IgD-negative memory B cell (primary cell): ENCODE measurements at regions not wholly inside any gene's neighbourhood (a gene's known extent, or its start where the extent isn't known, plus 50 kb on each side); places are given as distances from the start of the nearest gene placed in this dataset.

Experiments
- H3K27ac Mint-ChIP-seq, 3 donors: one replicate each; pipeline ENCODE4 v1.8.0; 2020 to 2022; ENCODE audit warnings: mild to moderate bottlenecking in 3 of 3, mixed read lengths in 3 of 3, moderate library complexity in 1 of 3
- H3K27me3 Mint-ChIP-seq: one replicate; pipeline ENCODE4 v1.8.0; 2021; ENCODE audit warnings: mixed read lengths
- H3K36me3 Mint-ChIP-seq: one replicate; pipeline ENCODE4 v1.8.0; 2020; ENCODE audit warnings: mild to moderate bottlenecking, mixed read lengths
- H3K4me1 Mint-ChIP-seq, 3 donors: one replicate each; pipeline ENCODE4 v1.8.0; 2020 to 2022; ENCODE audit warnings: mixed read lengths in 3 of 3, mild to moderate bottlenecking in 1 of 3
- H3K4me3 Mint-ChIP-seq, 4 donors: one replicate each; pipeline ENCODE4 v1.8.0; 2020 to 2022; ENCODE audit warnings: mild to moderate bottlenecking in 4 of 4, mixed read lengths in 4 of 4, moderate library complexity in 3 of 4
- H3K9me3 Mint-ChIP-seq, 3 donors: one replicate each; pipeline ENCODE4 v1.8.0; 2020 to 2021; ENCODE audit warnings: mixed read lengths in 3 of 3, mild to moderate bottlenecking in 1 of 3

GRCh38 chr13:106398289-106398688 is 137.2 kb downstream of the EFNB2 start:
- Mint-ChIP-seq H3K27ac (no peak overlapping the region), H3K9me3 (peaks cover 0 to 2% (median 0%) of the 10 kb centered on the region in 3 donors), H3K4me3 (no peak overlapping the region), H3K27me3 (no peaks in the 10 kb centered on the region), H3K4me1 (no peaks in the 10 kb centered on the region), H3K36me3 (no peaks in the 10 kb centered on the region)

GRCh38 chr13:106393776-106394175 is 141.7 kb downstream of the EFNB2 start:
- no peaks in the 10 kb centered on the region for H3K36me3 Mint-ChIP-seq
- peaks cover 2% of the 10 kb centered on the region for H3K27me3 Mint-ChIP-seq
- peaks cover 0 to 2% (median 0%) of the 10 kb centered on the region in 3 donors for H3K9me3 Mint-ChIP-seq
- no peak overlapping the region for H3K4me3 Mint-ChIP-seq
- H3K27ac Mint-ChIP-seq: no peak overlapping the region
- no peaks in the 10 kb centered on the region for H3K4me1 Mint-ChIP-seq

DNA sequence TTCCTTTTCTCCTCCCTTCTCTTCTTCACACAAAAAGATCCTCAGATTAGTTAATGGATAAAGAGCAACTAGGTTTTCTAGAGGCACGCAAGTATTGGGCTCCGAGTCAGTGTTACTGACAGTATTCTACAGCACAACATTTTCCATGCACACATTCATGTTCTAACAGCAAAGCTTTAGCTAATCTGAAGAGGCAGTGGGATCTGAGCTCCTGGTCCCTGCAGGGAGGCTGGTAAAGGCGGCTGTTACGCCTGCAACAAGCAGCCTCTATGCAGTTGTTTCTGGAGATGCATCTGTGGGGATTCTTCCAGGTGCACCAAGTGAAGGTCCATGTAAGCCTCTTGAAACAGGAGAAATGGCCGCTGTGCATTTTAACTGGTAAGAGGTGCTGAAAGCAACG is 143.8 kb downstream of the EFNB2 start:
- no peak overlapping the region for H3K27ac Mint-ChIP-seq
- no peaks in the 10 kb centered on the region for H3K4me1 Mint-ChIP-seq
- H3K4me3 Mint-ChIP-seq: no peak overlapping the region
- no peaks in the 10 kb centered on the region for H3K36me3 Mint-ChIP-seq
- H3K9me3 Mint-ChIP-seq: peaks cover 0 to 2% (median 0%) of the 10 kb centered on the region in 3 donors
- H3K27me3 Mint-ChIP-seq: peaks cover 2% of the 10 kb centered on the region

DNA sequence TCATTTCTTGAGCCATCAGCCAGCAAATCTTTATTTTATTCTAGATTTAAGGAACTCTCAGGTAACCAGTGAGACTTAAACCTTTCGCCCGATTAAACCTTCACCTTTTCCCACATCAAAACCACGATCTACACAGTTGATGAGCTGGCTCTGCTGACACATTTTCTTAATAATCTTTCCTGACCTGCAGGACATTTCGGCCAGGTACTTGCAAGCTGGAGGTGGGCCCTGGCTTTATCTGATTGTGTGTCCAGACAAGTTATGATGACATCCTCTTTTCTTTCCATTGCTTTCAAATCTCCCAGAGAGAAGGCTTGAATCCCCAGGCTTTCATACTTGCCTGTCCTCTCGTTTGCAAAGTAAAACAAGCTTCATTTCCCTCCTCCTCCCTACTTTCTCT is 144.2 kb downstream of the EFNB2 start:
- Mint-ChIP-seq H3K4me3 (no peak overlapping the region), H3K27me3 (peaks cover 2% of the 10 kb centered on the region), H3K27ac (no peak overlapping the region), H3K36me3 (no peaks in the 10 kb centered on the region), H3K4me1 (no peaks in the 10 kb centered on the region), H3K9me3 (peaks cover 0 to 2% (median 0%) of the 10 kb centered on the region in 3 donors)

GRCh38 chr13:106390367-106390766 is 145.1 kb downstream of the EFNB2 start:
- H3K27ac Mint-ChIP-seq: no peak overlapping the region
- H3K9me3 Mint-ChIP-seq: peaks cover 0 to 2% (median 0%) of the 10 kb centered on the region in 3 donors
- peaks cover 2% of the 10 kb centered on the region for H3K27me3 Mint-ChIP-seq
- no peak overlapping the region for H3K4me3 Mint-ChIP-seq
- H3K4me1 Mint-ChIP-seq: no peaks in the 10 kb centered on the region
- H3K36me3 Mint-ChIP-seq: no peaks in the 10 kb centered on the region

- Mint-ChIP-seq H3K9me3 (no peaks in the 10 kb centered on the region), H3K4me3 (no peak overlapping the region), H3K36me3 (no peaks in the 10 kb centered on the region), H3K27me3 (peaks cover 2% of the 10 kb centered on the region), H3K4me1 (no peaks in the 10 kb centered on the region), H3K27ac (no peak overlapping the region)
Observed at GRCh38 chr13:106385654-106386053, 149.8 kb downstream of the EFNB2 start.

- Mint-ChIP-seq H3K9me3 (no peaks in the 10 kb centered on the region), H3K27me3 (no peaks in the 10 kb centered on the region), H3K4me1 (no peaks in the 10 kb centered on the region), H3K4me3 (no peak overlapping the region), H3K27ac (no peak overlapping the region), H3K36me3 (peaks cover 2% of the 10 kb centered on the region)
Observed at GRCh38 chr13:106384516-106384915, 150.9 kb downstream of the EFNB2 start.

- H3K9me3 Mint-ChIP-seq: no peaks in the 10 kb centered on the region
- H3K4me3 Mint-ChIP-seq: no peak overlapping the region
- H3K4me1 Mint-ChIP-seq: no peaks in the 10 kb centered on the region
- no peak overlapping the region for H3K27ac Mint-ChIP-seq
- H3K27me3 Mint-ChIP-seq: no peaks in the 10 kb centered on the region
- peaks cover 2% of the 10 kb centered on the region for H3K36me3 Mint-ChIP-seq
Observed at GRCh38 chr13:106383791-106384190, 151.7 kb downstream of the EFNB2 start.

DNA sequence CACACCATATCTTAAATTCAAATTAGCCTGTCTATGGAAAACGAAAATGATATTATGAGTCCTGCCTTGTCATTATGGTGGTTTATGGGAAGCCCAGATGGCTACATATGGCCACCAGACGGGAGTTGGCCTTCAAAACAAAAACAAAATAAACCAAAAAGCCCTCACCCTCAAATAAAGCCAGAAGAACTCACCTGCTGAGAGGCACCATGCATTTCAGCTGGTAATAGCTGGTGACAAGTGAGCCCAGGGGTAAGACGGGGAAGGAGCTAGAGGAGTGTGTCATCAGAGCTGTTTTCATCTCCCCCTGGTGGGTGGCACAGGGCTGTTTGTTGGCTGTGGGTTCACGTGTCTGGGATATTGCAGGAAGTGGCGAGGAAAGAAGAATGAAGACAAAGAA is 152.9 kb downstream of the EFNB2 start:
- no peaks in the 10 kb centered on the region for H3K27me3 Mint-ChIP-seq
- peaks cover 2% of the 10 kb centered on the region for H3K36me3 Mint-ChIP-seq
- no peaks in the 10 kb centered on the region for H3K9me3 Mint-ChIP-seq
- H3K4me1 Mint-ChIP-seq: no peaks in the 10 kb centered on the region
- H3K27ac Mint-ChIP-seq: no peak overlapping the region
- no peak overlapping the region for H3K4me3 Mint-ChIP-seq

DNA sequence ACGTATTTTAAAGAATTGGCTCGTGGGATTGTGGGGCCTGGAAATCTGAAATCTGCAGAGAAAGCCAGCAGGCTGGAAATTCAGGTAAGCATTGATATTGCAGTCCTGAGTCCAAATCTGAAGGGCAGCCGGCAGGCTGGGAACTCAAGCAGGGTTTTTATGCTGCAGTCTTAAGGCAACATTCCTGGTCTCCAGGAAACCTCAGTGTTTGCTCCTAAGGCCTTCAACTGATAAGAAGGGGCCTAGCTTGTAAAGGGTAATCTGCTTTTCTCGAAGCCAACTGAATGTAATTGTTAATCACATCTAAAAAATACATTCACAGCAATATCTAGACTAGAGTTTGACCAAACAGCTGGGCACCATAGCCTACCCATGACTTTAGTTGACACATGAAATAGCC is 154.4 kb downstream of the EFNB2 start:
- Mint-ChIP-seq H3K36me3 (peaks cover 2% of the 10 kb centered on the region), H3K27ac (no peak overlapping the region), H3K4me3 (no peak overlapping the region), H3K27me3 (peaks cover 3% of the 10 kb centered on the region), H3K4me1 (no peaks in the 10 kb centered on the region), H3K9me3 (no peaks in the 10 kb centered on the region)

DNA sequence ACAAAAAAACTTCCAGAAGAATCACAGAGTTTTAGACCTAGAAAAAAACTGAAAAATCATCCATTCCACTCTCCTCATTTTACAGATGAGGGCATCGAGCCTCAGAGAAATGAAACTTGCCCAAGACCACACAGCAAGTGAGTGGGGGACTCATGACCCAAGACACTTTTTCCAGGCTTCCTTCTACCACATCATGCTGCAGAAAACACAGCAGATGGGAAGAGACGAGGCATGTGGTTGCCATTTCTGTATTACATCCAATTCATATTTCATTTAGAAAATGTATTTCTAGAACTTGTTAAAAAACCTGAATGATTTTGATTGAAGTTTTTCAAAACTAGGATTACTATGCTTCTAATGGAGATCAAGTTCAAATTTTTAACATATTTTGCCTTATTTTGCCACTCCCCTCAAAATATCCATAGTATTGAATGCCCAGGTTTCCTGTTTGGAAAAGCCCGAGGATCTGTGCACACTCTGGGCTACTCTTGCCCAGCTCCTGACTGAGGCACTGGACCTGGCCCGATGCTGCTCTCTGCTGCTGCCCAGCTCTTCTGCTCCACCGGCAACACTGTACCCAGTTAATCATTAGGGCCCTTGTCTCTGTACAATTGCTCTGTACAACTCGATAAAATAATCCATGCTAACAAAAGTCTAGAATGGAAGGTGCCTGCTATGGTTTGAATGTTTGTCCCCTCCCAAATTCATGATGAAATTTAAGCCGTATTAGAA is 157.4 kb downstream of the EFNB2 start:
- H3K27ac Mint-ChIP-seq: no peak overlapping the region
- peaks cover 3% of the 10 kb centered on the region for H3K27me3 Mint-ChIP-seq
- H3K9me3 Mint-ChIP-seq: no peaks in the 10 kb centered on the region
- peaks cover 2% of the 10 kb centered on the region for H3K36me3 Mint-ChIP-seq
- H3K4me3 Mint-ChIP-seq: no peak overlapping the region
- peaks cover under 1 to 5% (median 2%) of the 10 kb centered on the region in 3 donors for H3K4me1 Mint-ChIP-seq

GRCh38 chr13:106377341-106377740 is 158.1 kb downstream of the EFNB2 start:
- Mint-ChIP-seq H3K9me3 (no peaks in the 10 kb centered on the region), H3K4me1 (peaks cover 2 to 7% (median 7%) of the 10 kb centered on the region in 3 donors), H3K27me3 (peaks cover 3% of the 10 kb centered on the region), H3K27ac (no peak overlapping the region), H3K36me3 (peaks cover 2% of the 10 kb centered on the region), H3K4me3 (no peak overlapping the region)

DNA sequence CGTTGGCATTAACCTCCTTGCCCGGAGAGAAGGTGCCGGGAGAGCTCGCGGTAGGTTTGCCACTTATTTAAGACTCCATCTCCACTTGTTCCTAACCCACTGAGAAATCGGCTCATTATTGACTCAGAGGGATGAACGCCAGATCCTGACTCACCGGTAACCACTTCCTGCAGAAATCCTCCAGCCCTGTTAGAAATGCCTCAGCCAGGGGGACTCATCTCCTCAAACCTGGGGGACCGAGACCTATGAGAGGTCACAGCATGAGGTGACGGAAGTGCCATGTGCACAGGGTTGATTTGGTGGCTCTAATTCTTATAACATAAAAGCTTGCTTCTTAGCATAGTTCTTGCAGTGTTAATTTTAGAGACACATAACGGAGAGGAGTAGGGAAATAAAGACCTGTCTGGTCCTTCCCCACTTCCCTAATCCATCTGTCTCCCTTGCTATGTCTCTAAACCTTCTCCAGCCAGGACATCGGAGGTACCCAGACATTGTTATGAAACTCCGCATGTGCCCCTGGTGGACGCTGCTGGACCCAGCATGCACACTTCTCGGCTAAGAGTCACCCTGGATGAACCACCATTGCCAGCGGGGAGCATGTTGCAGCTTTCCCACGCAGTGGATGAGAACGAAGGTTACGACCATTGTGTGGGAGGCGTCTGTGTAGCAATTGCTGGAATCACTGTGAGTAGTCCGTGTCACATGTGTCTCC is 158.9 kb downstream of the EFNB2 start:
- H3K4me1 Mint-ChIP-seq: peaks cover 2 to 9% (median 7%) of the 10 kb centered on the region in 3 donors
- peaks cover 2% of the 10 kb centered on the region for H3K36me3 Mint-ChIP-seq
- no peak overlapping the region for H3K4me3 Mint-ChIP-seq
- peak overlapping the region in 1 of 3 donors; percentile 13 for H3K27ac Mint-ChIP-seq
- H3K27me3 Mint-ChIP-seq: peaks cover 3% of the 10 kb centered on the region
- no peaks in the 10 kb centered on the region for H3K9me3 Mint-ChIP-seq

DNA sequence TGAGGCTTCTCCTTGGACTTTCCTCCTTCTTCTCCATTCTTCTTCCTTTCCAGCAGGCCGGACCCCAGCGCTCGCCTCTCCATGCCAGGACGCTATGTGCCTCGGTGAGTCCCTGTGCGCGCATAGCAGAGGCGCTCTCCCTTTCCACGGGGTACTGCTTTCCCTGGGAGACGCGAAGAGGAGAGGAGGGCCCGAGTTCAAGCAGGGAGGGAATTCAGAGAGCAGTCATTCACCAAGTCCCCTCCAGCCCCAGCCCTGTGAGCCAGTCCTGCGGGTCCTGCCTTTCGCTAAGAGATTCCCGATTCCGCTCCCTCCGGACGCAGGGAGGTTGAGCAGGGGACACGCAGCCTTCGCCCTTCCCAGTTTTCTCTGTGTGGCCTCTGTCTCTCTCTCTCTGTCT is 160.4 kb downstream of the EFNB2 start:
- Mint-ChIP-seq H3K4me3 (no peak overlapping the region), H3K36me3 (peaks cover under 1% of the 10 kb centered on the region), H3K27me3 (peaks cover 3% of the 10 kb centered on the region), H3K4me1 (peaks cover 2 to 9% (median 7%) of the 10 kb centered on the region in 3 donors), H3K27ac (no peak overlapping the region), H3K9me3 (no peaks in the 10 kb centered on the region)

DNA sequence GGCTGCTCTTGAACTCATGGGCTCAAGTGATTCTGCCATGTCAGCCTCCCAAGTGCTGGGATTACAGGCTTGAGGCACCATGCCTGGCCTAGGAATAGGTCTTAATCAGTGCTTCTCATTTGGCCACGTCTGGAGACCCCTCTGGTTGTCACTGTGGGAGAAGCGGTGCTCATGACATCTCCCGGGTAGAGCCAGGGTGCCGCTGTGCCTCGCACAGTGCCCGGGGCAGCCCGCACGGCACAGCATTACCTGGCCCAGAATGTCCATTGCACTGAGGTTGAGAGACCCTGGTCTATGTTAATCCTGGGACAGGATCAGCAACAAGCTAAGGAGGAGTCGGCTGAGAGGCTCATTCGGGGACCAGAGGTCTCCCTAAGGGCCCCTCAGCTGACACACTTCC is 160.8 kb downstream of the EFNB2 start:
- no peak overlapping the region for H3K27ac Mint-ChIP-seq
- no peaks in the 10 kb centered on the region for H3K36me3 Mint-ChIP-seq
- no peaks in the 10 kb centered on the region for H3K9me3 Mint-ChIP-seq
- H3K4me3 Mint-ChIP-seq: no peak overlapping the region
- H3K27me3 Mint-ChIP-seq: peaks cover 3% of the 10 kb centered on the region
- H3K4me1 Mint-ChIP-seq: peaks cover 2 to 9% (median 7%) of the 10 kb centered on the region in 3 donors
